DOHH2 (cell line): ENCODE measurements at regions not wholly inside any gene's neighbourhood (a gene's known extent, or its start where the extent isn't known, plus 50 kb on each side); places are given as distances from the start of the nearest gene placed in this dataset.

Experiments
- CTCF ChIP-seq: fragments of 200-600 bp; sonication (generic); IDR thresholded peaks from one replicate; pipeline ENCODE4 v1.5.1; 2014; ENCODE audit warnings: antibody characterized with exemption, mild to moderate bottlenecking, low read depth, low read length; ENCODE audit not compliant: poor library complexity, severe bottlenecking
- EZH2phosphoT487 ChIP-seq: fragments of 200-600 bp; sonication (generic); IDR thresholded peaks from 2 replicates; pipeline ENCODE4 v1.6.1; 2017; ENCODE audit warnings: borderline replicate concordance, mild to moderate bottlenecking, antibody characterized with exemption, low read length, moderate library complexity, mixed read lengths

GRCh38 chr1:55378582-55378981, 163.4 kb upstream of the USP24 start:
- TF ChIP-seq CTCF (peak; percentile 65), EZH2phosphoT487 (no peak)
